ENCODE measurements at regions not wholly inside any gene's neighbourhood (a gene's known extent, or its start where the extent isn't known, plus 50 kb on each side); places are given as distances from the start of the nearest gene placed in this dataset.

GRCh38 chr5:152337484-152337883, 67.6 kb downstream of the NMUR2 start:
- no peak for DNase-seq

GRCh38 chr5:152335461-152335860, 69.6 kb downstream of the NMUR2 start:
- no peak for DNase-seq

- no peak for DNase-seq
Measured at GRCh38 chr5:152332716-152333460, 72.2 kb downstream of the NMUR2 start.

- no peak for DNase-seq
Measured at GRCh38 chr5:152331718-152332117, 73.4 kb downstream of the NMUR2 start.

- DNase-seq = no peak
Measured at GRCh38 chr5:152331006-152331405, 74.1 kb downstream of the NMUR2 start.

- no peak for DNase-seq
Measured at GRCh38 chr5:152329761-152330283, 75.3 kb downstream of the NMUR2 start.

GRCh38 chr5:152329207-152329606, 75.9 kb downstream of the NMUR2 start:
- no peak for DNase-seq

- DNase-seq = no peak
Measured at GRCh38 chr5:152315942-152316341, 89.1 kb downstream of the NMUR2 start.

GRCh38 chr5:152314196-152314829, 90.8 kb downstream of the NMUR2 start:
- no peak for DNase-seq

GRCh38 chr5:152309926-152310450, 95.1 kb downstream of the NMUR2 start:
- no peak for DNase-seq

GRCh38 chr5:152306386-152306785, 98.7 kb downstream of the NMUR2 start:
- no peak for DNase-seq

- no peak for DNase-seq
Measured at GRCh38 chr5:152305525-152305924, 99.6 kb downstream of the NMUR2 start.

- no peak for DNase-seq
Measured at GRCh38 chr5:152303841-152304240, 101.2 kb downstream of the NMUR2 start.

- DNase-seq = no peak
Measured at GRCh38 chr5:152297866-152298265, 107.2 kb downstream of the NMUR2 start.

GRCh38 chr5:152293189-152293588, 111.9 kb downstream of the NMUR2 start:
- no peak for DNase-seq

- DNase-seq = no peak
Measured at GRCh38 chr5:152290181-152290580, 114.9 kb downstream of the NMUR2 start.

GRCh38 chr5:152288917-152289595, 116.0 kb downstream of the NMUR2 start:
- DNase-seq = no peak

- DNase-seq = no peak
Measured at GRCh38 chr5:152288499-152288898, 116.6 kb downstream of the NMUR2 start.

- DNase-seq = no peak
Measured at GRCh38 chr5:152285764-152286163, 119.3 kb downstream of the NMUR2 start.

GRCh38 chr5:152282331-152282730, 122.7 kb downstream of the NMUR2 start:
- no peak for DNase-seq

GRCh38 chr5:152277936-152278335, 127.1 kb downstream of the NMUR2 start:
- no peak for DNase-seq

- no peak for DNase-seq
Measured at GRCh38 chr5:152274224-152274623, 130.9 kb downstream of the NMUR2 start.

GRCh38 chr5:152271420-152271819, 133.7 kb downstream of the NMUR2 start:
- DNase-seq = no peak

- DNase-seq = no peak
Measured at GRCh38 chr5:152270096-152270495, 135.0 kb downstream of the NMUR2 start.
